ENCODE measurements at regions not wholly inside any gene's neighbourhood (a gene's known extent, or its start where the extent isn't known, plus 50 kb on each side); places are given as distances from the start of the nearest gene placed in this dataset.
"Not testable (repeated sequence)": the region's sequence is repeated elsewhere in the genome, so short reads cannot be mapped to it uniquely, and the experiment has no call there.

GRCh38 chr9:19896161-19896560 is 107.3 kb upstream of the SLC24A2 start:
- peaks cover 4% of the 10 kb centered on the region for H3K4me1 Mint-ChIP-seq
- TF ChIP-seq ZNF317 (CRISPR knock-in tag; IDR thresholded peaks at IDR 0.05; ENCODE audit: borderline replicate concordance, low read depth): no peak
- no peak for TF ChIP-seq USF1 (CRISPR knock-in tag; IDR thresholded peaks at IDR 0.05)
- TF ChIP-seq MAX (CRISPR knock-in tag; IDR thresholded peaks at IDR 0.05): no peak
- TF ChIP-seq TP53 (CRISPR knock-in tag; IDR thresholded peaks at IDR 0.05): no peak
- TF ChIP-seq E2F4 (CRISPR knock-in tag; IDR thresholded peaks at IDR 0.05; ENCODE audit: borderline replicate concordance, low read depth): no peak
- no peak for TF ChIP-seq FOXJ3 (CRISPR knock-in tag; IDR thresholded peaks at IDR 0.05; ENCODE audit: borderline replicate concordance)
- TF ChIP-seq, protein P1, sequence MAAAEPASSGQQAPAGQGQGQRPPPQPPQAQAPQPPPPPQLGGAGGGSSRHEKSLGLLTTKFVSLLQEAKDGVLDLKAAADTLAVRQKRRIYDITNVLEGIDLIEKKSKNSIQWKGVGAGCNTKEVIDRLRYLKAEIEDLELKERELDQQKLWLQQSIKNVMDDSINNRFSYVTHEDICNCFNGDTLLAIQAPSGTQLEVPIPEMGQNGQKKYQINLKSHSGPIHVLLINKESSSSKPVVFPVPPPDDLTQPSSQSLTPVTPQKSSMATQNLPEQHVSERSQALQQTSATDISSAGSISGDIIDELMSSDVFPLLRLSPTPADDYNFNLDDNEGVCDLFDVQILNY (CRISPR knock-in tag; IDR thresholded peaks at IDR 0.05): no peak
- TF ChIP-seq, protein P2, sequence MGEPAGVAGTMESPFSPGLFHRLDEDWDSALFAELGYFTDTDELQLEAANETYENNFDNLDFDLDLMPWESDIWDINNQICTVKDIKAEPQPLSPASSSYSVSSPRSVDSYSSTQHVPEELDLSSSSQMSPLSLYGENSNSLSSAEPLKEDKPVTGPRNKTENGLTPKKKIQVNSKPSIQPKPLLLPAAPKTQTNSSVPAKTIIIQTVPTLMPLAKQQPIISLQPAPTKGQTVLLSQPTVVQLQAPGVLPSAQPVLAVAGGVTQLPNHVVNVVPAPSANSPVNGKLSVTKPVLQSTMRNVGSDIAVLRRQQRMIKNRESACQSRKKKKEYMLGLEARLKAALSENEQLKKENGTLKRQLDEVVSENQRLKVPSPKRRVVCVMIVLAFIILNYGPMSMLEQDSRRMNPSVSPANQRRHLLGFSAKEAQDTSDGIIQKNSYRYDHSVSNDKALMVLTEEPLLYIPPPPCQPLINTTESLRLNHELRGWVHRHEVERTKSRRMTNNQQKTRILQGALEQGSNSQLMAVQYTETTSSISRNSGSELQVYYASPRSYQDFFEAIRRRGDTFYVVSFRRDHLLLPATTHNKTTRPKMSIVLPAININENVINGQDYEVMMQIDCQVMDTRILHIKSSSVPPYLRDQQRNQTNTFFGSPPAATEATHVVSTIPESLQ (CRISPR knock-in tag; IDR thresholded peaks at IDR 0.05): no peak
- TF ChIP-seq, protein P3, sequence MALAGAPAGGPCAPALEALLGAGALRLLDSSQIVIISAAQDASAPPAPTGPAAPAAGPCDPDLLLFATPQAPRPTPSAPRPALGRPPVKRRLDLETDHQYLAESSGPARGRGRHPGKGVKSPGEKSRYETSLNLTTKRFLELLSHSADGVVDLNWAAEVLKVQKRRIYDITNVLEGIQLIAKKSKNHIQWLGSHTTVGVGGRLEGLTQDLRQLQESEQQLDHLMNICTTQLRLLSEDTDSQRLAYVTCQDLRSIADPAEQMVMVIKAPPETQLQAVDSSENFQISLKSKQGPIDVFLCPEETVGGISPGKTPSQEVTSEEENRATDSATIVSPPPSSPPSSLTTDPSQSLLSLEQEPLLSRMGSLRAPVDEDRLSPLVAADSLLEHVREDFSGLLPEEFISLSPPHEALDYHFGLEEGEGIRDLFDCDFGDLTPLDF (CRISPR knock-in tag; IDR thresholded peaks at IDR 0.05): no peak
- TF ChIP-seq SP1 (CRISPR knock-in tag; conservative IDR thresholded peaks at IDR 0.05): no peak
- TF ChIP-seq GTF2I (CRISPR knock-in tag; conservative IDR thresholded peaks at IDR 0.05): no peak
- no peak for TF ChIP-seq ZNF416 (CRISPR knock-in tag; IDR thresholded peaks at IDR 0.05)
- TF ChIP-seq CBFB (CRISPR knock-in tag; IDR thresholded peaks at IDR 0.05; ENCODE audit: low read depth): no peak
- TF ChIP-seq TCF7 (CRISPR knock-in tag; IDR thresholded peaks at IDR 0.05; ENCODE audit: low read depth): no peak
- POLR2A ChIA-PET: no interaction called here

GRCh38 chr9:19895578-19895977 is 106.7 kb upstream of the SLC24A2 start:
- H3K9me3 Mint-ChIP-seq; H3K4me1 Mint-ChIP-seq; ATAC-seq; DNase-seq (ENCODE audit: low spot score); H3K27me3 Mint-ChIP-seq (ENCODE audit: low read depth); H3K4me3 Mint-ChIP-seq; CTCF ChIA-PET; POLR2A ChIA-PET; H3K27ac Mint-ChIP-seq; H3K36me3 Mint-ChIP-seq: not testable (repeated sequence)

More at GRCh38 chr9:19896161-19896560, 107.3 kb upstream of the SLC24A2 start:
- Mint-ChIP-seq H3K9me3 (no peaks in the 10 kb centered on the region), H3K36me3 (no peaks in the 10 kb centered on the region), H3K4me3 (no peak overlapping the region), H3K27me3 (ENCODE audit: low read depth) (no peaks in the 10 kb centered on the region), H3K27ac (no peak overlapping the region)
- DNase-seq (ENCODE audit: low spot score) (no peak), ATAC-seq (no peak)
- CTCF ChIA-PET: no interaction called here

DNA sequence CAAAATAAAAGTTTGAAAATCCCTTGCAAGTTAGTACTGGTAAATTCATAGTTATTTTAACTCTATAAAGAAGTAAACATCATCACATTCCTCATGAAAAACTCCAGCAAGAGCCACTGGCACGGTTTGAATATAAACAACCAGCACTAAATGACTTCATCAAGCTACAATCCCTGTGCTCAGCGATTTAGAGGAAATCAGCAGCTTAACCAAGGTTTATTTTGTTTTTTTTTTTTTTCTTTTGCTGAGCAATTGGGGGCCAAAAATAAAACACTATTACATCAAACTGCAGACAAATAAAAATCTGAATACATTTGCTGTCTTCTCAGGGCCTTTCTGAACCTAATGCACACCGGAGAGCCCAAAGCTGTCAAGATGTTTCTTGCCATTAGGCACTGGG is 106.2 kb upstream of the SLC24A2 start:
- ChIA-PET CTCF (no interaction called here), POLR2A (no interaction called here)
- no peak for ATAC-seq
- H3K4me3 Mint-ChIP-seq: no peak overlapping the region
- H3K27me3 Mint-ChIP-seq (ENCODE audit: low read depth): no peaks in the 10 kb centered on the region
- H3K27ac Mint-ChIP-seq: no peak overlapping the region
- no peaks in the 10 kb centered on the region for H3K9me3 Mint-ChIP-seq
- H3K4me1 Mint-ChIP-seq: no peaks in the 10 kb centered on the region
- H3K36me3 Mint-ChIP-seq: no peaks in the 10 kb centered on the region
- TF ChIP-seq RELA (CRISPR knock-in tag; IDR thresholded peaks at IDR 0.05; ENCODE audit: borderline replicate concordance): no peak
- TF ChIP-seq, protein P4, sequence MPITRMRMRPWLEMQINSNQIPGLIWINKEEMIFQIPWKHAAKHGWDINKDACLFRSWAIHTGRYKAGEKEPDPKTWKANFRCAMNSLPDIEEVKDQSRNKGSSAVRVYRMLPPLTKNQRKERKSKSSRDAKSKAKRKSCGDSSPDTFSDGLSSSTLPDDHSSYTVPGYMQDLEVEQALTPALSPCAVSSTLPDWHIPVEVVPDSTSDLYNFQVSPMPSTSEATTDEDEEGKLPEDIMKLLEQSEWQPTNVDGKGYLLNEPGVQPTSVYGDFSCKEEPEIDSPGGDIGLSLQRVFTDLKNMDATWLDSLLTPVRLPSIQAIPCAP (CRISPR knock-in tag; IDR thresholded peaks at IDR 0.05): no peak
- no peak for TF ChIP-seq PRDM15 (CRISPR knock-in tag; IDR thresholded peaks at IDR 0.05)
- no peak for TF ChIP-seq ZNF317 (CRISPR knock-in tag; IDR thresholded peaks at IDR 0.05; ENCODE audit: borderline replicate concordance, low read depth)
- TF ChIP-seq ATF1 (CRISPR knock-in tag; IDR thresholded peaks at IDR 0.05): no peak
- TF ChIP-seq FOXK1 (CRISPR knock-in tag; IDR thresholded peaks at IDR 0.05): no peak
- no peak for TF ChIP-seq USF1 (CRISPR knock-in tag; IDR thresholded peaks at IDR 0.05)
- TF ChIP-seq SP1 (CRISPR knock-in tag; conservative IDR thresholded peaks at IDR 0.05): no peak
- no peak for TF ChIP-seq ZNF416 (CRISPR knock-in tag; IDR thresholded peaks at IDR 0.05)
- no peak for DNase-seq (ENCODE audit: low spot score)
